GM21360 (cell line): ENCODE measurements at regions not wholly inside any gene's neighbourhood (a gene's known extent, or its start where the extent isn't known, plus 50 kb on each side); places are given as distances from the start of the nearest gene placed in this dataset.
"Not testable (repeated sequence)": the region's sequence is repeated elsewhere in the genome, so short reads cannot be mapped to it uniquely, and the experiment has no call there.

Experiments used
- ATAC-seq: cut with Tn5 transposase; IDR thresholded peaks from one replicate; pipeline ENCODE4 v1.9.1; 2021; ENCODE audit warnings: mild to moderate bottlenecking, moderate library complexity; ENCODE audit not compliant: unreplicated experiment

DNA sequence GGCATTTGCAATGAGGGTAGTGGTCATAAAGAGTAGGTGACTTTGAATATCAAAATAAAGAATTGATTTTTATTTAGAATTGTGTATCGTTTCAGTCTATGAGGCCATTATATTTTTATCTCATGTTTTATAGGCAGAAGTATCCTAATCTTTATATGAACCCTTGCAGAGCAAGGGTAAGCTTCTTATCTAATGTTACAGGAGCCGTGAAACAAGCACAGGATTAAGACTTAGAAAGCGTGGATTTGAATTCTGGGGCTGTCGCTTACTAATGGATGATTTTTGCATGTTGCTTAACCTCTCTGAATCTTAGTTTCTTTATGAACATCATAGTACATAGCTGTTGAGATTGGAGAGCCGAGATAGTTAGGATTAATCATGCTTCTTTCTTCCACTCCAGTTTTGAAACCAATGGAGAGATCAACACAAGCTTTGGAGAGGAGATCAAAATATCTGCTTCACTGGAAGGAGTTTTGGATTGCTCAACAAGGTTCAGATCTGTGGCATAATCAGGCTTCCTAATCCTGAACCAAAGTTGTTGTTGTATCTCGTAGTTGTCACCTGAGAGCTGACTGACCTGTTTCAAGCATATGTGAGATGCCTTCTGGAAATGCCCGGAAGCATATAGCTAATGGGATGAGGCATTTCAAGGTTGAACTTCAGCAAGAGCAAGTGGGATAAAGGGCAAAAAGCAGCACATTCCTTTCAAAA lies 166.9 kb upstream of the GK2 start:
- ATAC-seq = no peak

- no peak for ATAC-seq
Measured at GRCh38 chr4:79563219-79563618, 155.2 kb upstream of the GK2 start.

GRCh38 chr4:79561751-79562150 lies 153.7 kb upstream of the GK2 start:
- no peak for ATAC-seq

DNA sequence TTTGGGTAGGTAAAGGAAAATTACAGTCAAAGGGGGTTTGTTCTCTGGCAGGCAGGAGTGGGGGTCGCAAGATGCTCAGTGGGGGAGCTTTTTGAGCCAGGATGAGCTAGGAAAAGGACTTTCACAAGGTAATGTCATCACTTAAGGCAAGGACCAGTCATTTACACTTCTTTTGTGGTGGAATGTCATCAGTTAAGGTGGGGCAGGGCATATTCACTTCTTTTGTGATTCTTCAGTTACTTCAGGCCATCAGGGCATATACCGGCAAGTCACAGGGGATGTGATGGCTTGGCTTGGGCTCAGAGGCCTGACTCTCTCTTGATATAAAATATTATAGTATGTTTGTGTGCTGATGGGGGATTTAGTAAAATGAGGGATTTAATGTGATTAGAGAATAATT lies 151.4 kb upstream of the GK2 start:
- not testable (repeated sequence) for ATAC-seq

DNA sequence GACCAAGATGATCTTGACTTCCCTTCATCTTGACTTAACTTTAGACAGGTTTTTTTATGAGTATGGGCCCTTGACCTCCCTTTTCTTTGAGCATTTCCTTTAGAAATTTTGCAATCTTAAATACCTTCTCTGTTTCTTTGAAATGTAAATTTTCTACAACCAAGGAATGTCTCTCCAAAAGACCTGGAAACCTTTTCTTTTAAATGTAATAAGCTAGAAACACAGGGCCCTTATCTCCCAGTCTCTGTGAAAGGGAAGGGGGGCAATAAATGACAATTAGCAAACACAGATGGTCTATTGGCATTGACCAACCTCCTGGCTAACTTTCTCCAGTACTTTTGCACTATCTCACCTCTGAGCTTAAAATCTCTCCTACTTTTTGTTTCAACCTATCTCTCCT lies 144.3 kb upstream of the GK2 start:
- ATAC-seq = no peak

- no peak for ATAC-seq
Measured at GRCh38 chr4:79551555-79551954, 143.5 kb upstream of the GK2 start.

DNA sequence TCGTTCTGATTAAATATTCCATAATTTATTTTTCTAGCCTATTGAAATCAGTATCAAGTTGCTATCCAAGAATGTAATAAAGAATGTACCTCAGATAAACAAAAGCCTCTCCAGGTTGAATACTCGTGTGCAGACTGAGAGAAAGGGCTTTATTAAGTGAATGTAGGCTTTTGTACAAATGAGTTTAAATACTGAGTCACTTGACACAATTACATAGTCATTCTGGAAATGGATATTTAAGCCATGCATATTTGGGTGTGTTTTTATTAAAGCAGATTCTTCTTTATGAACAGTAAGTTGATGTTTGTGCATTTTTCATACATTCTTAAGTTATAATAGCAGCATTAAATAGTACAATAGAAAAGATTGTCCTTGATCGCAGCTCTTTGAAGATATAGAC lies 139.8 kb upstream of the GK2 start:
- no peak for ATAC-seq

DNA sequence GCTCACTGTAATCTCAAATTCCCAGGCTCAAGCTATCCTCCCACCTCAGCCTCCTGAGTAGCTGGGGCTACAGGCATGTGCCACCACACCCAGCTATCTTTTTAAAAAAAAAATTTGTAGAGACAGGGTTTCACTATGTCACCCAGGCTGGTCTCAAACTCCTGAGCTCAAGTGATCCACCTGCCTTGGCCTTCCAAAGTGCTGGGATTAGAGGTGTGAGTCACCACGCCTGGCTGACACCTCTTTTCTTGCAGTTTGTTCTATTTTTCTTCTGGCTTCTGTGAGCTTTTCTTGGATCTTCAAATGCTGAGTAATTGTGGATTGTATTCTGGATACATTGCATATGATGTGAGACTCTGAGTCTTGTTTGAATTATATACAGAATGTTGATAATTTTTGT lies 137.3 kb upstream of the GK2 start:
- not testable (repeated sequence) for ATAC-seq

GRCh38 chr4:79540143-79540542 lies 132.1 kb upstream of the GK2 start:
- no peak for ATAC-seq

- ATAC-seq = no peak
Measured at GRCh38 chr4:79535516-79535915, 127.5 kb upstream of the GK2 start.

DNA sequence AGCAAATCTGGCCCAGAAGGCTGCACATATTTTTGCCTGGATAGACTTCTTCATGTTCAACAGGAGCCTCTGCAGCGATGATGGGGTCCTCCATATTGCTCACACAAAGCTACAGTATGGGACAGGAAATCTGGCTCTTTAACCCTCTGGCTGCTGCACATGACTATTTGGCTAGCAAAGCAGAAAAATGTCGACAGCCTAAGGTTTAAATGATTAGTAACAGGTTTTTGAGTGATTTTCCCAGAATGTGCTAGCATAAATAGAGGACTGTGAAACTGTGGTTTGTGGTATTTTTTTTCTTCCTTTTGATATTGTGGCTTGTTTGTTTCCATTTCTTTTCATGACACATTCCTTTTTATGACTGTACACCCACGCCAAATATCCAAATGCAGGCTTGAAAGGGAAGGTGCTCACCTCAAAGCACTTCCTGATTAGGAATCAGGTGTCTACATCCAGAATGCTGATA lies 120.2 kb upstream of the GK2 start:
- no peak for ATAC-seq

GRCh38 chr4:79526641-79527565 lies 118.9 kb upstream of the GK2 start:
- ATAC-seq = no peak

GRCh38 chr4:79516114-79516513 lies 108.1 kb upstream of the GK2 start:
- no peak for ATAC-seq

DNA sequence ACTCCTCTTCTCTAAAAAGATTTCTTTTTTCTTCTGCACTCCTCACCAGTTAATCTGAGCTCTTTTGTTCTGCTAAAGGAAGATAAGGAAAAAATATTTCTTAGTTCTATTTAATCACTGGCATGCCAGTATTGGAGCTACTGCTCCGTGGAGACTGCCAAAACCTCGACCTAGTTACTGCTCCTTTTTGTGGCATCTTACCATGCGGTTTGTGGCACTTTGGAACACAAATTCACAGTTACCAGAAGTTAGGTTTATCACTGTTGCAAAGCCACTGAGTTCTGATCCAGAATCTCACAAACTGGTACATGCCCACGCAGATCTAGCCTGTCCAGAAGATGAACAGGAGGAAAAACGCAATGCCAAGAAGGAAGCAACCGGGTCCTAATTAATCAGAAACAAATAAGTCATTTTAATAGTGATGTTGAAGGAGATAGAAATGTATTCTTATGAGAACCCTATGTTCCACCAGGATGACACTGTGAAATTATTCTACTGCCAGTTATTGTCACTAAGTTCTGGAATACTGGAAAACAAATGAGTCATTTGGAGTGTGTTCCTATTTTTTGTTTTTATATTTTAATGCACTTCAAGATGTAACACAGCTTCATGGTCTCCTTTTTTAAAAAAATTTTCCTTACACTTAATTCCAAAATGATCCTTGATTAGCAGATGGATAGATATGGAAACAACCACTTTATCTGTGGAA lies 106.7 kb upstream of the GK2 start:
- no peak for ATAC-seq

DNA sequence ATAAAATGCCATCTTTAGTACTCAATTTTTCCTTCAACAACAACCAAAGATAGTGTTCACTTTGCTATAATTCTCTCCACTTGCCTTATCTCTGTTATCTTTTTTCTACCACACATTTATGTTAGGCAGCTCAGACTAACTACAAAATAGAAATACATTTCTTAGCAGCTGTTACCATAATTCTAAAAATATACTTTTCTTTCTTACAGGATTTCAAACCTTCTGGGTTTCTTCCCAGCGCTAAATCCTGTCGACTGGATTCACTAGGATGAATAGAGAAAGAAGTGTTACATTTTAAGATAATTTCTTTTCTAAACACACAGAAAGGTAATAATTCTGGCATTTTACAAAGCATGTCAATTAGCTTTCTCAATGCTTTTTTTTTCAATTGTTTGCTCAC lies 105.5 kb upstream of the GK2 start:
- no peak for ATAC-seq

DNA sequence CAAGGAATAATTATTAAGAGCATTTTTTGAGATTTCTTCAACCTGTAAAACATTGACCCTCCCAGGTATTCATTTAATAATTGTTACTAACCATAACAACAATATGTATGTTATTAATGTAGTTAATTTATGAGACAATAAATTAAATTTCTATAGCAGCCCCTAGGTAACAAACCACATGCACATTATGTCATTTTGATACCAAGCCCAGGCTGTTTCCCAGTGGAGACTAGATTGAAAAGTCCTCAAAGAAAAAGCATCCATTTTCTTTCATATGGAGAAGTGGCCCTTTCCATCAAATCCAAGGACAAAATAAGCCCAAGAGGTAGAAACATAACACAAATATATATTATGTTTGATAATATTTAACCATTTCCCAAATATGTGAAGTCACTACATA lies 104.3 kb upstream of the GK2 start:
- ATAC-seq = no peak

GRCh38 chr4:79502081-79502480 lies 94.1 kb upstream of the GK2 start:
- no peak for ATAC-seq

GRCh38 chr4:79498282-79498681 lies 90.3 kb upstream of the GK2 start:
- ATAC-seq = no peak

DNA sequence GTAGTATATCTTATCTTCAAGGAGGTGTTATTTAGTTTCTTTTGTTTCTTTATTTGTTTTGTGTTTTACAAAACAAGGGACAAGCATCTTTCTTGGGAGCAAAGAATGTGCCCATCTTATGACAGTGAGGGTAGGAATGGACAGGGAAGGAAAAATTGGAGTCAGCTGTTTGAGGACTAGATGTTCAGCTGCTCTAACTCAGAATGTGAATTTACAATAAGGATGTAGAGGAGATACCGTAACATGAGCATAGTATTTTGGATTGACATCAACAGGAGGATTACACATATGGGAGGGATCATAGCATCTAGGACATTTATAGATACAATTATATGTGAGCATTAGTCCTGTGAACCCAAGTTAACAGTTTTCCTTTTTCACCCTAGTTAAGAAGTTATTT lies 89.0 kb upstream of the GK2 start:
- ATAC-seq = no peak

DNA sequence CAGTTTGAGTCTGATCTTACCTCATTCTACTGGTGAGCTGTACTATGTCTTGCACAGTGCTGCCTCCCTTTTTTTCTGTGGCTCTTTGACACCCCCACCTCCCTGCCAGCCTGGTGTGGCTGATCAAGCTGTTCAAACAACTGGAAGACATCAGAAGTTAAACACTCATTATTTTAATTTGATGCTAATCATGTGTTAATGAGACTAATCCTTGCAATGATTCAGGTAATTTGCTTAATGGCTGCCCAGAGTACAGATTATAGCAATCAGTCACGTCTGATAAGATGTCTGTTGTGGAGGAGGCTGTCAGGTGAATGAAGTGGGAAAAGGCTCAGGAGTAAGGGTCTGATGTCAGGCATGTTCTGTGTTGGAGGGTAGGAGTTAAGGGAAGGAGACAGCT lies 87.4 kb upstream of the GK2 start:
- no peak for ATAC-seq

GRCh38 chr4:79492148-79492547 lies 84.1 kb upstream of the GK2 start:
- ATAC-seq = no peak

DNA sequence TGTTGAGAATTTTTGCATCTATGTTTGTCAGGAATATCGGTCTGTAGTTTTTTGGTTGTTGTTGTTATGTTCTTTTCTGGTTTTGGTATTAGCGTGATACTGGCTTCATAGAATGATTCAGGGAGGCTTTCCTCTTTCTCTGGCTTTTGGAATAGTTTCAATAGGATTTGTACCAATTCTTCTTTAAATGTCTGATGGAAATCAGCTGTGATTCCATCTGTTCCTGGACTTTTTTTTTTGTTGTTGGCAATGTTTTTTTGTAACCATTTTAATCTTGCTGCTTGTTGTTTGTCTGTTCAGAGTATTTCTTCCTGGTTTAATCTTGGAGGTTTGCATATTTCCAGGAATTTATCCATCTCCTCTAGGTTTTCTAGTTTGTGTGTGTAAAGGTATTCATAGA lies 81.5 kb upstream of the GK2 start:
- no peak for ATAC-seq
